Left lobe of liver (tissue), 2 donors: ENCODE measurements at regions not wholly inside any gene's neighbourhood (a gene's known extent, or its start where the extent isn't known, plus 50 kb on each side); places are given as distances from the start of the nearest gene placed in this dataset.
"Not testable (repeated sequence)": the region's sequence is repeated elsewhere in the genome, so short reads cannot be mapped to it uniquely, and the experiment has no call there.

Experiments
- ATAC-seq: fragments of 200-7000 bp; cut with Tn5 transposase; one replicate; pipeline ENCODE4 v1.9.1; 2020; ENCODE audit warnings: mild to moderate bottlenecking, moderate library complexity
- DNase-seq: peaks from one replicate; pipeline ENCODE4 v3.0.0-alpha.2; 2020; ENCODE audit warnings: low spot score
- donor health status: DM: no; HTN: no; CAD: no; lungs with moderate emphysema.
- donor health status: DM: no; HTN: yes; CAD: no.

DNA sequence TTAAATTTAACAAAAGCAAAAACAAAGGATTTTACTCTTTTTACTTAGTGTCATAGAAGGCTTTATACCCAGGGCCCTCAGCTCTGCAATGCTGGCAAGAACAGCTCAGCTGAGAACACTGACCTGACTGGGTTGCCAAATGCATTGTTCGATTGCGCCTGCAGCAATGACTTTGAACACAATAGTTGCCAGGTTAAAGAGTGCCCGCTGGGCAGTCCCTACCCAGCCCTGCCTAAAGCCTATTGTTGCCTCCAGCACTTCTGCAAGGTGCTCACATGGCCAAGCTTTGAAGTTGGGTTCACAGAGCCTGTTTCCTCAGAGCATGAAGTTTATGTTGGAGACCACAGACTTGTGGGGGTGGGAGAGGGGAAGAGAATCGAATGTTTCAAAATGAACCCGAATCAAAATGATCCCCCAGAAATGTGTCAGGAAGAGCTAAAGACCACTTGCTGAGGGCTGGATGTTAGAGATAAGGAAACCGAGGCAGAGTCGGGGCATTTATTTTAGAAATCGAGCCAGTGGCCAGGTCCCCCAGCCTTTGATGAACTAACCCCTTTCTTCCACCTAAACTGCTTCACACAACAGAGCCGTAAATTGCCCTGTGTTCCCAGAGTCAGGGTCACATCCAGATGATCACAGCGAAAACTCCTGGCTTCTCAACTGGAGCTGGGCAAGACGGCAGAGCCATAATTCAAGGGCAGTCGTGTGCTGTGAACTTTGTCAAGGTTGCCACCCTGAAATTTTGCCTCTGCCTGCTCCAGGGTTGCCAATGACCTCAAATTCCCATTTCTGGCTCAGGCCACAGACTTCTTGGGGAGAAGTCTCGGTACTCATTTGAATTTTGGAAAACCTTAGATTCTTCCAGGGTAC lies 55.0 kb downstream of the FOXA2 start:
- ATAC-seq, result peak; percentile 73

DNA sequence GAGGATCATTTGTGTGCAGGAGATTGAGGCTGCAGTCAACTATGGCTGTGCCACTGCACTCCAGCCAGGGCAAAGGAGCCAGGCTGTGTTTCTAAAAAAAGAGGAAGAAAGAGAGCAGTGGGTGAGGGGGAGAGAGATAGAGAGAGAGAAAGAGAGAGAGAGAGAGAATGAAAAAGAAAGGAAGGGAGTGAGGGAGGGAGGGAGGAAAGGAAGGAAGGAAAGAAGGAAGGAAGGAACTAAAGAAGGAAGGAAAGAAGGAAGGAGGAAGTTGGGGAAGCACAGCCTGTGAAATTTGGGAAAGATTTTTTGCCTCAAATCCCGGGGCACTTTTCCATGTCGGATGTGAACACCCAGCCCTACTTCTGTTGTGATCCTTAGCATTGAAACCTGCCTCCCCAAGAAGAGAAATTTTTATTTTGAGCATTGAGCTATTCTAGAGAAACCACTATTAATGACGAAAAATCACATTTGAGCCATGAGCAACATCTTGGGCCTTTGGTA lies 57.8 kb downstream of the FOXA2 start:
- ATAC-seq (no peak), DNase-seq (no peak)

More for the DNA sequence above, 55.0 kb downstream of the FOXA2 start:
- DNase-seq, result peak; percentile 74

DNA sequence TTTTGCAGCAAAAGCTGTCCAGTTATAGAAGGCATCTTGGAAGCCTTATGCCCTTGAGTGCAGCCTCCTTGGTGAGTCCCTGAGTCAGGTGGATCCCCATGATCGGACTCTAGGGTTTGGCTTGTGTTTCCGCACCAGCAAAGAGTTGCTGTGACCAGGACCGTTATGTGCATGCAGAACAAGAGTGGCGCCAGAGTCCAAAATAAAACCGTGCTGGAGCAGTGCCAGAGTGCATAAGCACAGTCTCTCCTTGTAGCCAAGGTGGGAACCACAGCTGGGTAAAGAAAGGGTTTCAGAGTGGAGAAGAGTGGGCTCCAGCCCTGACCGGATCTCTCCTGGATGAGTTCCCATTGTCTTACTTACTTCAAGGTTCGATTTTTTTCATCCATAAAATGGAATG lies 58.6 kb downstream of the FOXA2 start:
- ATAC-seq, result peak; percentile 42
- peak; percentile 81 for DNase-seq

DNA sequence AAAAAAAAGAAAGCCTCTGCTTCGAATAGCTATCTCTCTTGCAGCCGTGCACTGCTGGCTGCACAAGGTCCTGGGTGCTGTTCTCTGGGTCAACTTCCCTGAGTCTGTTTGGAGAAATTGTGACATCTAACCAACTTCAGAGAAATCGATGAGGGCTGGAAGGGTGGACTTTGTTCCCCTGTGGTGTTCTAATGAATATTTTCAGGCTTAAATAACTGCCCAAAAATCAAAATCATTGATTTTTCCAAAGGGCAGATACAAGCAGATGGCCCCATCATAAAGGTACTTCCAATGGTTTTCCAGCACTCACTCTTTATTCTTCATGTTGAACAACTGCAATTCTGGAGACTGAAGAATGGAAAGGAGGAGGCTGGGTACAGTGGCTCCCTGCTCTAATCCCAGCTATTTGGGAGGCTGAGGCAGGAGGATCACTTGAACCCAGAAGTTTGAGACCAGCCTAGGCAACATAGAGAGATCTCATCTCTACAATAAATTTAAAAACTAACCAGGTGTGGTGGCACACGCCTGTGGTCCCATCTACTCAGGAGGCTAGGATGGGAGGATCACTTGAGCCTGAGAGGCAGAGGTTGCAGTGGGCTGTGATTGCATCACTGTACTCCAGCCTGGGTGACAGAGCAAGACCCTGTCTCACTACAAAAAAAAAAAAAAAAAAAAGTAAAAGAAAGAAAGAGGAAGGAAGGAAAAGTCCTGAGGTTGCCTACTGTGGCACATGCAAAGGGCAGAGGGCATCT lies 59.1 kb downstream of the FOXA2 start:
- peak; percentile 74 for DNase-seq
- ATAC-seq, result peak; percentile 58

DNA sequence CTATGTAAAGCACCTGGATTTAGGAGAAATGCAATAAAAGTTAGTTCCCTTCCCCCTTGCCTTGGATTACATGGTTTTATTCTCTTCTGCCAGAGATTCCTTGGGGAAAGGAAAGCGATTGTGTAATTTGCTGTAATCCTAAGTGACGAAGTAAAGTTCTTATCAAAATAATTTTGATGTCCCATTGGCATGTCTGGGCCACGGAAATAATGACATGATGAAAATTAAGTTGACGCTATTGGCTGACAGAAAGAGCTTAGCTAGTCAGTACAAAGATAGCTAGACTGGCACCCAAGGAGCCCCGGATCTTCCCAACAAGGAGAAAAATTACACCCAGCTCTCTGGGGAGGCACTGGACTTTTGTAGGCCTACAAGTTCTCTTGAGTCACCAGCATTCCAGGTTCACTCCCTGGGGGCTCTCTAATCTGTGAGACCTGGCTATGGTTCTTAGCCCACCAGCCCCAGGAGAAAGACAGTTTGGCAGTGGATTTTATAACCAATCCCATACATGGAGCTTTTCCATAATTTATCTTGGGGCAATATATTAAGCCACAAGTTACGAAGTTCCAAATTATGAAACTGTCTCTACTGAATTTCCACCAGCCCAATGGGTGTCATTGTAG lies 59.9 kb downstream of the FOXA2 start:
- DNase-seq (no peak), ATAC-seq (peak; percentile 3)

DNA sequence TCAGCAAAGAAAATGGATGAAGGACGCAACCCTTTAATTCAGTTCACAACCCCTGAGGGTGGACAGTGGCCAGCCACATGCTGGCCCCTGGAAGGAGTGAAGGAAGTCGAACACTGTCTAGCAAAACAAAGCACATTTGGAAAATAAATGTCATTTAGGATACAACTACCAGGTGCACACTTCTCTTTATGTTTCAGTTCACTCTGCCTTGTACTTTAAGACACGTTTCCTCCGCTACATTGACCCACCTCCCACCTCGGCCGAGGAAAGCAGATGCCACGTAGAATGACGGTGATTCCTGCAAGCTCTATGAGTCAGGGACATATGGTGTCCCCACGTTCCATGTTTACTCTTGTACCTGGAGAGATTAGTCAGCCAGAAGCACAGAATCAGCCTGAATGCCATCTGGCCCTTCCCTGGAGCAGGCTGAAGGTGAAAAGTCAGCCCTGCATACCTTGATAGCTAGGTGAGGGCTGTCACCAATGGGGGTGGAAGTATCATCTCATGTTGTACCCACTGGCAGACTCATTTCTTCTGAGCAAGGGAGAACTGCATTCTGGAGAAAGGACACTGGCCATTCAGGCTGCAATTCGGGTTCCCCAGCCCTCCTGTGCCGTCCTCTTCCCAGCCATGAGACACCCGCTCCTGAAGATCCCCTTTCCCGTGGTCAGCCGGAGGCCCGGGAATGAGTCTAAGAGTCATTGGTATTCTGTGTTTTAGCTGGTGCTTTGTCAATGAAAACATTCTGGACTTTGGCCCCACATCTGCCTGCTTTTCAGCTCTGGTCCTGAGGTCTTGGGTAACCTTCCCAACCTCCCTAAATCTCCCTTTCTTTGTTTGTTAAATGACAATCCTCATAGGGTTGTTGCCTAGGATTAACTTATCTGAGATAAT lies 60.6 kb downstream of the FOXA2 start:
- ATAC-seq (peak; percentile 70), DNase-seq (peak; percentile 79)

DNA sequence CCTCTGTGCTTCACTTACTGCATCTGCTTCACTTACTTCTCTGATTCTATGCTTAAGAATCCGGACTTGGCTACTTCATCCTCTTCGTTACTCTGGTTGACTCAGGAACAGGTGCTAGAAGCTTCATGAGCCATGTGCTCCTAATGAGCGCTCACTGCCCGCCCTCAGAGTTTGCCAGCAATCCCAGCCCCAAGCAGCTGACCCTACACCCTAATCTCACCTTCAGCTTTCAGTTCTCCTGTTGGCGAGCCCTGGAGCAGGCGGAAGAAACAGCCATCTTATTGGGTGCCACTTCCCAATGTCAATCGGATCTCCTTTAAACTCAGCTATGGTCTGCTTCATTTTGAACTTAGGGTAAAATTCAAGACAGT lies 61.3 kb downstream of the FOXA2 start:
- ATAC-seq, result no peak
- DNase-seq, result no peak

DNA sequence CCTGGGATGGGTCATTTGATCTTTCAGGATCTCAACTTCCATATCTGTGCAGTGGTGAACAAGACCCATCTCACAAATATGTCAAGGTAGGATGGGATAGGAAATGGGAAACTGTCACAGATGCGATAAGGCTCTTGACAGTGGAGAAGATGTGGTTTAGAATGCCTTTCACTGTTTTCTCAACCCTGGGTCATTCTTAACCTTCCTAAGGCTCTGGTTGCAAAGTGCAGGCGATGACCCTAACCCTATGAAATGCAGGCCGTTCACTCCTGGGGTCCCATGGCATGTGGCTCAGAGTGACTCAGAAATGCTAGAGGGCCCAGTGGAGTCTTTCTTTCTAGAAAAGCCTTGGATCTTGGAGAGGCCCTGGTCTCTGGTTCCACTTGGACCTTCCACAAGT lies 61.7 kb downstream of the FOXA2 start:
- DNase-seq (no peak), ATAC-seq (no peak)

DNA sequence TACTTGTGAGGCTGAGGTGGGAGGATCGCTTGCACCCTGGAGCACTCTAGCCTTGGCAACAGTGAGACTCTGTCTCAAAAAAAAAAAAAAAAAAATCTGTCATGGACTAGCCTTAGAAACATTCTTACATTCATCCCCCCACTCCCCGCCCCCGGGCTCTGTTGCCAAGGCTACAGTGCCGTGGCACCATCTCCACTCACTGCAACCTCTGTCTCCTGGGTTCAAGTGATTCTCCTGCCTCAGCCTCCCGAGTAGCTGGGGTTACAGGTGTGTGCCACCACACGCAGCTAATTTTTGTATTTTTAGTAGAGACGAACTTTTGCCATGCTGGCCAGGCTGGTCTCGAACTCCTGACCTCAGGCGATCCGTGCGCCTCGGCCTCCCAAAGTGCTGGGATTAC lies 62.4 kb downstream of the FOXA2 start:
- not testable (repeated sequence) for ATAC-seq, DNase-seq

DNA sequence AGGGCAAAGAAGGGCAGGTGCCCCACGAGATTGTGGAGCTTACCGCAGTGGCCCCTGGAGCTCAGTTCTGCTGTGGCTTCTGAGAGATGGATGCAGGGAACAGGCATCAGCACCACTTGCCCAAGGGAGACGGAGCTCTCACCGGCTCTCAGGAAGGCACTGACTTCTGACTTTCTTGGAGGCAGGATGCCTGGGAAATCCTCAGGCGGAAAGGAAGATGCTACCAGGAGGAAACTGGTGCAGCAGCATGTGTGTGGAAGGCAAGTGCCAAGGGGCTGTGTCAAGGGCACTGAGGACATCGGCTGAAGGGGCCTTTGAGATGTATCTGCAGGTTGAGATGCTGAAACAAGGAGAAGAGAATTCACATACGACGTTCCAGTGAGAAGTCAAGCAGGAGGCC lies 64.0 kb downstream of the FOXA2 start:
- DNase-seq (no peak), ATAC-seq (no peak)

DNA sequence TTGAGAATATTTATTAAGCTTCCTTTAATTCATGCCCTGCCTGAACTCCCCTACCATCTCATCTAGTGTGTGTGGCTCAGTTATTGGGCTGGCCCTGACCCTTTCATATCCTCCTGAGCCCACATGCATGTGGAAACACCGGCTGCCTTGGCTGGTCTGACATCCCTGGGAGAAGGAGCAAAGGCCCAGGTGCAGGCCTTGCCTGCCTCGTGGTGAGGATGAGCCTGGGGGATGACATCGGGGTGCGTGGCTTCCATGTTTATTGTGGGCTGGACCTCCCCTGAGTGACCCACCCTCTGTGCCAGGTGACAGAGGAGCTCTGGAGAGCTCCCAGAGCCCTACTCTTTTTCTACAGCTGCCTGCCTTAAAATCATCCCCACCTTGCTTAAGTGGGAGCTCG lies 69.1 kb downstream of the FOXA2 start:
- DNase-seq, result no peak
- ATAC-seq, result no peak

DNA sequence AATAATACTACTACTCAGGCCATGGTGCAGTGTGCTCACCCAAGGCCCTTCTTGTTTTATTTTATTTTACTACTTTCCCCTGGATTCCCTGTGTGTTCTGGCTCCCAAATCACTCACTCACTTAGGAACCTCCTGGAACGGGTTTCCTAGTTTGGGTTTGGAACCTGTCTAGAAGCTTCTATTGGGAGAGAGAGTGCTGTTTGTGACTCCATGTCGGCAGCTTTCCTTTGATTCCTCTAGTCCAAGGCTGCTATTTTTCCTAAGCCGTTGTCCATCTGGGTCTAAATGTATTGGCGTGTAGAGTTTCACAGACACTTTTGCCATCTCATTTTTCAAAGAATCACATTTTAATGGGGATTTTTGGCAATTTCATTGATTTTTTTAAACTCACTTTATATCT lies 70.8 kb downstream of the FOXA2 start:
- DNase-seq, result no peak
- ATAC-seq, result peak; percentile 9

DNA sequence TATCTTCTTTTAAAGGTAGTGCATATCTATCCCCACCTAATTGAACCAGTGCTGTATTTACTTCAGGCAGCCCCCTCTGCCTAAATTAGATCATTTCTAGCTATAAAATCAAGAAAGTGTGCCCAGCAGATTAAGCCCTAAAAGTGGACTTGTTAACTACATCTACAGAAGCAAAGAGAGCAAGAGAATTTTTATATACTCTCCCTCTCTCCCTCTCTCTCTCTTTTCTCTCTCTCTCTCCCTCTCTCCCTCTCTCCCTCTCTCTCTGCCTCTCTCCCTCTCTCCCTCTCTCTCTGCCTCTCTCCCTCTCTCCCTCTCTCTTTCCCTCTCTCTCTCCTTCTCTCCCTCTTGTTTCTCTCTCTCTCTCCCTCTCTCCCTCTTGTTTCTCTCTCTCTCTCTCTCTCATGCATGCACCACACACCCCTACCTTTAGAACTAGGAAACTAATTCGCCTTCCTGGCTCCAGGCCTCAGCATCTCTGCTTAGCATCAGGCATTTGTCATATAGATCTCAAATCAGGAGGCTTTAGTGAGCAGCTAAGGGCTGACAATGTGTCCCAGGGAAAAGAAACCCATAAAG lies 71.4 kb downstream of the FOXA2 start:
- ATAC-seq (peak; percentile 8), DNase-seq (no peak)

DNA sequence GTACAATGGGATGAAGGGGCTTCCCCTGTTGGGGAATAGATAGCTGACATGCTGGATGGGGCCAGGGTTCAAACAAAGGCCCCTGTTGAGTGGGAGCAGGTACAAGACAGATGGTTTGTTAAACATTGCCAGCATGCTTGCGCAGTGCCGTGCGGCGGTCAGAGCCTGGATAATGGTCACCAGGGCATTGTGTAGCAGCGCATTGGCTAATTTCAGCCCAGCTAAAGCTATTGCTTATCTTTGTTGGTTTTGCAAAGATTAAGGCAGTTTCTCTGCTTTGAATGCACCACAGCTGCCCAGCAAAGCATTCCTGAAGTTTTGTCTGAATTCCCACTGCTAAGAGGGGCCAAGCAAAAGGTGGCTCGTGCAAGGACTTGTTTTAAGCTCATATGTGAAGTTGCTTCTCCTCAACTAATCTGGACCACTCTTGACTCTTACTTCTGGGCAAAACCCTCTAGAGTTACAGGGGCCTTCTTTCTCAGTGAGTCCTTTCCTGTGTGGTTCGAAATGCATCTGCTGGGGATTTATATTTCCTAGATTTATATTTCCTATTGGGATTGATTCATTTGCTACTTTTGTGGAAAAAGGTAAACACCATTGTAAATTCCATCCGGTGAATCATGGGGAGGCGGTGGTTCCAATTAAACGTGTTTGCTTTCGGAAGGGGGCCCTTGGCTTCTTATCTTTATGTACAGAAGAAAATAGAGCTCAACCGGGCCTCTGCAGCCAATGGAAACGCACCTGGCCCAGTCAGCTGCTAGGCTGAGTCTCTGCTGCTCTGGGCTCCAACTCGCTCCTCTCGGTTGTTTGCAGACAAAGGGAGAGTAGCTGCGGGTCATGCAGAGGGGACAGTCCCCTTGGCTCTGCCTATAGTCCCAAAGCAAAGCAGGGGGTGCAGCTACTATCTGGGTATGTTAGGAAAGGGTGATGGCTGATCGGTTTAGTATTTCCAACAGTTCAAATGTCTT lies 72.1 kb downstream of the FOXA2 start:
- DNase-seq (peak; percentile 88), ATAC-seq (peak; percentile 87)

DNA sequence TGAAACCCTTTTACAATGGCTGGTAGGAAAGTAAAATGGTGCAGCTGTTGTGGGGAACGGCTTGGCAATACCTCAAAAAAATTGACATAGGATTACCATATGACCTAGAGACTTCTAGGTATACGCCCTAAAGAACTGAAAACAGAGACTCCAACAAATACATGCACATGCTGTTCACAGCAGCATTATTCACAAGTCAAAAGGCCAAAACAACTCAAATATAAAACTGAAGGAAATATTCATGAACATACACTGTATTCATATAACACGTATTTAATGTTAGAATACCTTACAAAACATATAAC lies 74.6 kb downstream of the FOXA2 start:
- ATAC-seq (no peak), DNase-seq (no peak)

DNA sequence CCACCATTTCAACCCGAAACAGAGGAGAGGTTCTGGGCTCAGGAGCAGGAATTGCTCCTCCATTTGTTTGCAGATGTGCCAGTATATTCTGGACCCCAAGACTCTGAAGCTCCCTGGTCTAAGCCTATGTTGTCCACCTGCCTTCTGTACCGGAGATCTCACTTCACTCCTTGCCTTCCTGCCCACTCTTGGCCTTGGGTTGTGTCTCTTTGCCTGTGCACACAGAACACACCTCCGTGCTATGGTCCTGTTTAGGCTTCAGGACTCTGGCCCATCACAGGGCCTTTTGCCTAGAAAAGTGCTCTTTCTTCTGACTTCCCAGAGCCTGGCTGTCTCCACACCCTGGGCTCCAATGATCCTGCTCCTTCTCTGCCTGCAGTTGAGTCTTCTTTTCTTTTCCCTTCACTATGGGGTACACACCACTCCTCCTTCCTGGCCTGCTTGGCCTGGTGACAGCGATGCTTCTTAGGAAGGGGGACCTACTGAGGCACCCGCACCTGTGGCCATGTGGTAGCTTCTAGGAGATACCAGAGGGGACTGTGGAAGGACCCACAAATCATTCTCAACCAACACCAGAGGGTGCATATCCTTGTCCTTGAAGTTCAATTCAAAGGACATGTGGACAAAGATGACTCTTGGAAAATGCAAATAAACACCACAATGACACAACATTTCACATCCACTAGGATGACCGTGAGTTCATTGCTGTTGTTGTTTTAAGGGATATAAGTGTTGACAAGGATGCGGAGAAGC lies 75.1 kb downstream of the FOXA2 start:
- ATAC-seq, result no peak
- DNase-seq, result no peak

DNA sequence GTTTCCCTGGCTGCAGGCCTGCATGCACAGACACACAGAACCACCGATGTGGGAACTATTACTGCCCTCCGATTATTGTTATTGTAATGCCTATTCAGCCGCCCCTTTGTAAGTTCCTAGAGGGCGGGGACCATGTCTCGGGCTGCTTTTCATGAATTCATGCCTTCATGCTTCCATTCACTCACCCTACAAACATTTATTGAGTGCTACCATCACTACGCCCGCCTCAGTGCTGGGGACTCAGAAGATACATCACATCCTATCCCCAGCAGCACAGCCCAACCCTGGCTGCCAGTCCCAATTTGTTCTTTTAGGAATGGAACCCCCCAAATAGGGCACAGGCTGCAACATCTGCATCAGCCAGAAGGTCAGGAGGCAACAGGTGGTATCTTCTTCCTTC lies 75.9 kb downstream of the FOXA2 start:
- DNase-seq (no peak), ATAC-seq (no peak)

DNA sequence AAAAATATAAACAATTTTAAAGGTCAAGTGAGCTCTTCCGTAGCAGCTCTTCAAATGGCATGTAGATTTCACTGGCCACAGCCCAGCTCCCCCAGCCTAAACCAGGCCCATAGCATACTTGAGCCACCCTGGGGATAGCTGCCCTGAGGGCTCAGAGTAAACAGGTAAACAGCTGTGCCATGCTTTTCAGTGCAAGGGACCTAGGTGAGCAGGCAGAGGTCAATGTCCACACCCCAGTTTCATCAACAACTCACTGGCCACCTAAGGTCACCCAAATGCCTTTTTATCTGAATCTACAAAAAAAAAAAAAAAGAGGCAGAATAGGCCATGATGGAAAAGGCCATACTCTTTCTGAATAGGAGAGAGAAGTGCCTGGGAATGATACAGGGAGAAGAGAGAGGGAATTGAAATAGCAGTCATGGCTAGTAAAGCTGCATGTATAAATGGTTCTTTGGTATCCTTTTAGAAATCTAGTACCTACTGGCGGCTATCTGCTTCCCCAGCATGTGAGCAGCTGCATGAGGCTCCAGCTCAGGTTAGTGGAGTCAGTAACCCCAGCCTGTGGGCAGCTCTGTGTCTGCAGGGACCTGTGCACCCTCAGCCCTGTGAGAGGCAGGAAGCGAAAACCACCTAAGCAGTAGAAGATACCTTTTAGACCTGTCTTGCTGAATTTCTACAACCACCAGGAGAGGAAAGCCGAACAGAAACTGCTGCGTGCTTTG lies 77.0 kb downstream of the FOXA2 start:
- ATAC-seq (peak; percentile 81), DNase-seq (peak; percentile 85)
